OCI-LY3 (cell line): ENCODE measurements at regions not wholly inside any gene's neighbourhood (a gene's known extent, or its start where the extent isn't known, plus 50 kb on each side); places are given as distances from the start of the nearest gene placed in this dataset.

Experiments used
- CTCF ChIP-seq: fragments of 200-600, 300-600 bp; sonication (generic); IDR thresholded peaks from 2 replicates; pipeline ENCODE4 v1.5.1; 2014; ENCODE audit warnings: antibody characterized with exemption, low read length, low read depth
- EZH2phosphoT487 ChIP-seq: fragments of 200-600 bp; shearing (Covaris generic); IDR thresholded peaks from 2 replicates; pipeline ENCODE4 v1.6.1; 2018; ENCODE audit warnings: antibody characterized with exemption, mixed run types, low read depth

DNA sequence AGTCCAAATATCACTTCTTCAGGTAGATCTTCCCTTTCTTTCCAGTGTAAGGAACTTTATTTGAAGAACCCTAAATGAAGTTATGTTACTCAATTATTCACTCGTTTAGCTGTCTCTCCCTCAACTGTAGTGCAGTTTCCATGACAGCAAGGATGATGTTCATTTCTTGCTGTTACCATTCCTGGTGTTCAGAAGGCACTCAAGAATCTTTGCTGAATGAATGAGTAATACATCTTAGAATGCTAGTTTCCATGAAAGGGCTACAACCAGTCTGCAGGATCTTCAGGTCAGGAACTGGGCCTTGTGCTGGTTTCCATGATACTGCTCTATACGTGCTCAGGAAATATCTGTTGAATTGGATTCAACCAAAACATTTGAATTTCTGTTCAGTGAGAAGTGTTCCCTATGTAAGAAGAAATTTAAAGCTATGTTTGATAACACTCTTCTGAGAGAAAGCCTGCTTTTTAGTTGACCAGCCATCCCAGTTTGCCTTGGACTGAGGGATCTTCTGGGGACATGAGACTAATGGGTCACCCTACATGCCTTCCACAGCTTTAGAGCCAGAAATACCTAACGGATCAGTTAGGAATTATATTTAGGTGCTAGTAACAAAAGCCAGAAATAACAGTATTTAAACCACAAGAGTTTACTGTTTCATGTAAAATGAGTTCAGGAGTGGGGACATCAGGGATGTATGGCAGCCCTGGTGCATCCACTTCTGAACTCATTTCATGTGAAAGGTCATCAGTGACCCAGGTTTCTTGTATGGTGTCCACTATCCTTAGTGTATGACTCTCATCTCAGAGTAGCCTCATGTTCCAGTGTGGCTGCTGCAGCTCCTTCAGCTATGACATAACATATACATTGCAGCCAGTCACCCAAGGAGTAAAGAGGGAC lies 500.1 kb upstream of the SGCD start:
- TF ChIP-seq CTCF (no peak), EZH2phosphoT487 (no peak)
